Naive B cell (primary cell): ENCODE measurements at regions not wholly inside any gene's neighbourhood (a gene's known extent, or its start where the extent isn't known, plus 50 kb on each side); places are given as distances from the start of the nearest gene placed in this dataset.
"Not testable (repeated sequence)": the region's sequence is repeated elsewhere in the genome, so short reads cannot be mapped to it uniquely, and the experiment has no call there.

Experiments used
- ATAC-seq, 2 donors: fragments of 150-1000 bp; cut with Tn5 transposase; 2 replicates each; pipeline ENCODE4 v1.10.0; 2021; ENCODE audit warnings: low read depth in 2 of 2, mild to moderate bottlenecking in 2 of 2, moderate library complexity in 2 of 2
- DNase-seq: peaks from one replicate; pipeline ENCODE4 v3.0.0; 2022
- H3K27ac Mint-ChIP-seq, 6 donors: one replicate each; pipeline ENCODE4 v1.8.0; 2020 to 2022; ENCODE audit warnings: mild to moderate bottlenecking in 6 of 6, mixed read lengths in 6 of 6, moderate library complexity in 5 of 6, inconsistent platforms in 2 of 6
- H3K27me3 Mint-ChIP-seq, 3 donors: one replicate each; pipeline ENCODE4 v1.8.0; 2021 to 2022; ENCODE audit warnings: mixed read lengths in 3 of 3, mild to moderate bottlenecking in 1 of 3
- H3K36me3 Mint-ChIP-seq, 2 donors: one replicate each; pipeline ENCODE4 v1.8.0; 2020 to 2022; ENCODE audit warnings: mixed read lengths in 2 of 2, inconsistent platforms in 1 of 2, mild to moderate bottlenecking in 1 of 2
- H3K4me1 Mint-ChIP-seq, 3 donors: one replicate each; pipeline ENCODE4 v1.8.0; 2020 to 2022; ENCODE audit warnings: mixed read lengths in 3 of 3, inconsistent platforms in 1 of 3, mild to moderate bottlenecking in 1 of 3, moderate library complexity in 1 of 3
- H3K4me3 Mint-ChIP-seq, 8 donors: one replicate each; pipeline ENCODE4 v1.8.0; 2020 to 2022; ENCODE audit warnings: mild to moderate bottlenecking in 8 of 8, mixed read lengths in 8 of 8, moderate library complexity in 8 of 8, inconsistent platforms in 2 of 8
- H3K9me3 Mint-ChIP-seq, 7 donors: one replicate each; pipeline ENCODE4 v1.8.0; 2020 to 2022; ENCODE audit warnings: mixed read lengths in 7 of 7, mild to moderate bottlenecking in 5 of 7, inconsistent platforms in 2 of 7, moderate library complexity in 1 of 7

DNA sequence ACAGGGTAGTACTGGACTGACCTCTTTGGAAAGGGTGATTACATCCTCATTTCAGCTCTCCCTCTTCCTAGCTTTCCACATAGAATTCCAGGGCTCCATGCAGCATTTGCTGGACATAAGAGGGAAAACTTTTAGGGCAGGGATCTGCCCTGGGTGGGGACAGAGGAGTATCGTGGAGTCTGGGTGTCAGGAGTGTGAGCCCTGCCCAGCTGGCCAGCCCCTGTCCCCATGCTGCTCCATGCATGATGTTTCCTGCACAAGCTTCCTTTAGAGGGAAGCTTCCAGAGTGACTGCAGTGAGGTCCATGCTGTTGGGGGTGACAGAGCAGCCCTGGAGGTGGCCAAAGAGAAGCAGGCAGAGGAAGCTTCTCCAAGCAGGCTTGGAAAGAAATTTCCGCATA, 214.5 kb downstream of the POTEH start:
- H3K9me3 Mint-ChIP-seq, H3K27me3 Mint-ChIP-seq, H3K4me3 Mint-ChIP-seq, H3K4me1 Mint-ChIP-seq, H3K36me3 Mint-ChIP-seq, ATAC-seq, H3K27ac Mint-ChIP-seq, DNase-seq: not testable (repeated sequence)

GRCh38 chr22:15911704-15912103, 221.9 kb downstream of the POTEH start:
- H3K27me3 Mint-ChIP-seq, H3K27ac Mint-ChIP-seq, H3K9me3 Mint-ChIP-seq, H3K36me3 Mint-ChIP-seq, ATAC-seq, H3K4me3 Mint-ChIP-seq, H3K4me1 Mint-ChIP-seq, DNase-seq: not testable (repeated sequence)

- not testable (repeated sequence) for ATAC-seq, DNase-seq, H3K9me3 Mint-ChIP-seq, H3K4me1 Mint-ChIP-seq, H3K4me3 Mint-ChIP-seq, H3K27ac Mint-ChIP-seq, H3K36me3 Mint-ChIP-seq, H3K27me3 Mint-ChIP-seq
These were observed 229.3 kb downstream of the POTEH start for GRCh38 chr22:15919120-15919519.

- not testable (repeated sequence) for H3K36me3 Mint-ChIP-seq, ATAC-seq, H3K27ac Mint-ChIP-seq, H3K9me3 Mint-ChIP-seq, DNase-seq, H3K27me3 Mint-ChIP-seq, H3K4me1 Mint-ChIP-seq, H3K4me3 Mint-ChIP-seq
These were observed 231.1 kb downstream of the POTEH start for GRCh38 chr22:15920941-15921340.

- H3K9me3 Mint-ChIP-seq, ATAC-seq, H3K36me3 Mint-ChIP-seq, H3K27ac Mint-ChIP-seq, H3K27me3 Mint-ChIP-seq, DNase-seq, H3K4me3 Mint-ChIP-seq, H3K4me1 Mint-ChIP-seq: not testable (repeated sequence)
These were observed 232.3 kb downstream of the POTEH start for GRCh38 chr22:15922132-15922531.

DNA sequence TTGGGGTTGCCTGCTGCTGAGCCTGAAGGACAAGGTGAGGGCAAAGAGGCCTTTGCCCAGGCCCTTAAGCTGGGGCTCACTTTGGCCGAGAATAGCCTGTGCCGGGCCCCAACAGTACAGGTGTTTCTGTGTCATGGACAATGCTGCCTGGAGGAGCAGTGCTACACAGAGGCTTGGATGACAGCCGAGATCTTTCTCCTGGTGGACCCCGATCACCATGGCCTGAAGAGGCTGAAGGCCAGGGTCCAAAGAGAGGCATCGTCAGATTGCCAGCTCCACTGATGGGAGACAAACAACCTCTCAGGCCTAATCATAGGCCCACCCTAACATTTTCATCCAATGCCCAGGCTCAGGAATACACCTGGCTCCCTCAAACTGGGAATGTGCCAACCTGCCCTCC, 232.8 kb downstream of the POTEH start:
- H3K4me3 Mint-ChIP-seq, ATAC-seq, H3K4me1 Mint-ChIP-seq, DNase-seq, H3K36me3 Mint-ChIP-seq, H3K27me3 Mint-ChIP-seq, H3K27ac Mint-ChIP-seq, H3K9me3 Mint-ChIP-seq: not testable (repeated sequence)

DNA sequence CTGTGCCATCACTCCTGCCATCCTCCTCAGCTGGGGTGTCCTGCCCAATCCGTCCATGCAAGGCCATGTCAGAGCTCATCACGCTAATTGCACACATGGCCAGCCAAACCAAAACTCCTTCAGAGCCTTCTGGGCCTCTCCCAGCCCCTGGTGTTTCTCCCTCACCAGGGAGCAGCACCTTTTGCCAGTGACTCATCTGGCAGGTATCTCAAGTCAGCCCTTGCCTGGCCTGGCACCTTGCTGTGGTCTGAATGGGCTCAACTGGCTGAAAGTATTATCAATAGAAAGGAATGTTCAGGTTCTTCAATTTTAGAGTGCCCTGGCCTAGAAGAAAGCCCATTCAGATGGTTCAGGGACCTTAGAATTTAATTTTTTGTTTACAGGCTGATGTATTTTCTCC, 235.0 kb downstream of the POTEH start:
- not testable (repeated sequence) for H3K4me3 Mint-ChIP-seq, H3K27me3 Mint-ChIP-seq, H3K36me3 Mint-ChIP-seq, DNase-seq, H3K27ac Mint-ChIP-seq, H3K9me3 Mint-ChIP-seq, ATAC-seq, H3K4me1 Mint-ChIP-seq

DNA sequence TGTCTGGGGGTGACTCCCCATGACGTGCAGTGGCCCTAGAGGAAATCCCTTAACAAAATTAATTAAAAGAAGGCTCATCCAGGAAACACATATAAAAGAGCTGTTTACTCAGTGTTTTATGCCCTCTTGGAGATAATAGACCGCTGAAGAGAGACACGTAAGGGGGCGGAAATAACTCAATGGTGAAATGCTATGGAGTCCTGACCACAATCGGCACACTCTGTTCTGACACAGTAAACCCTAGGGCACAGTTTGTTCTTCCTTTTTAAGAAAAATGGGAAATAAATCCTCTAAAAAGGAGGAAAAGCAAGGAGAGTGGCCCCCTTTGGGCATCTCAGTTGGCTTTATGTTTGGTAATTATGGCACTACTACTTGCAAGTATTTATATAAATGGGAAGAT, 237.3 kb downstream of the POTEH start:
- not testable (repeated sequence) for H3K36me3 Mint-ChIP-seq, DNase-seq, H3K27ac Mint-ChIP-seq, H3K4me1 Mint-ChIP-seq, H3K4me3 Mint-ChIP-seq, H3K27me3 Mint-ChIP-seq, ATAC-seq, H3K9me3 Mint-ChIP-seq
